ENCODE measurements at regions not wholly inside any gene's neighbourhood (a gene's known extent, or its start where the extent isn't known, plus 50 kb on each side); places are given as distances from the start of the nearest gene placed in this dataset.

- H3K4me3 ChIP-seq (ENCODE audit: low read depth, low read length), result no peak overlapping the region
- TF ChIP-seq, protein P1, sequence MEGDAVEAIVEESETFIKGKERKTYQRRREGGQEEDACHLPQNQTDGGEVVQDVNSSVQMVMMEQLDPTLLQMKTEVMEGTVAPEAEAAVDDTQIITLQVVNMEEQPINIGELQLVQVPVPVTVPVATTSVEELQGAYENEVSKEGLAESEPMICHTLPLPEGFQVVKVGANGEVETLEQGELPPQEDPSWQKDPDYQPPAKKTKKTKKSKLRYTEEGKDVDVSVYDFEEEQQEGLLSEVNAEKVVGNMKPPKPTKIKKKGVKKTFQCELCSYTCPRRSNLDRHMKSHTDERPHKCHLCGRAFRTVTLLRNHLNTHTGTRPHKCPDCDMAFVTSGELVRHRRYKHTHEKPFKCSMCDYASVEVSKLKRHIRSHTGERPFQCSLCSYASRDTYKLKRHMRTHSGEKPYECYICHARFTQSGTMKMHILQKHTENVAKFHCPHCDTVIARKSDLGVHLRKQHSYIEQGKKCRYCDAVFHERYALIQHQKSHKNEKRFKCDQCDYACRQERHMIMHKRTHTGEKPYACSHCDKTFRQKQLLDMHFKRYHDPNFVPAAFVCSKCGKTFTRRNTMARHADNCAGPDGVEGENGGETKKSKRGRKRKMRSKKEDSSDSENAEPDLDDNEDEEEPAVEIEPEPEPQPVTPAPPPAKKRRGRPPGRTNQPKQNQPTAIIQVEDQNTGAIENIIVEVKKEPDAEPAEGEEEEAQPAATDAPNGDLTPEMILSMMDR (IDR thresholded peaks at IDR 0.05; ENCODE audit: low read depth, low read length), result no peak
- no peak for DNase-seq (ENCODE audit: low read depth, low spot score)
- in situ Hi-C loops (cut with HindIII; ENCODE audit: low sequenced_read_pairs), result no loop called here
These were observed 561.8 kb upstream of the TUSC1 start for GRCh38 chr9:26240020-26240419.

DNA sequence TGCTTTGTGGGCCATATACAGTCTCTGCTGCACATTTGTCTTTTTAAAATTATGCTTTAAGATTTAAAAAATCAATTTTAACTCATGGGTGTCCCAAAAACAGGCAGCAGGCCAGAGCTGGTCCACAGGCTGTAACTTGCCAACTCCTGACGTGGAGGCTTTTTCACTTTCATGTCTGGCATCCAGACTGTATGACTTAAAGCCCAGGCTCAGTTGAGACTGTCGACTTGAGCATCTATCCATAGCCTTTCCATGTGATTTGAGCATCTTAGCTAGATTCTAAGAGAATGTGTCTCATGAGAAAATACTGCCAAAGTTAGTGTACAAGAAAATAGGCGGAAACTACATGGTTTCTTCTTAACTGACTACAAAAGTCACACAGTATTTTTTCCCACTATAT is 559.0 kb upstream of the TUSC1 start:
- in situ Hi-C loops (cut with HindIII; ENCODE audit: low sequenced_read_pairs), result no loop called here
- DNase-seq (ENCODE audit: low read depth, low spot score), result no peak
- TF ChIP-seq, protein P1 (IDR thresholded peaks at IDR 0.05; ENCODE audit: low read depth, low read length), result no peak
- no peak overlapping the region for H3K4me3 ChIP-seq (ENCODE audit: low read depth, low read length)

- no peak overlapping the region for H3K4me3 ChIP-seq (ENCODE audit: low read depth, low read length)
- in situ Hi-C loops (cut with HindIII; ENCODE audit: low sequenced_read_pairs), result no loop called here
- TF ChIP-seq, protein P1 (IDR thresholded peaks at IDR 0.05; ENCODE audit: low read depth, low read length), result no peak
- DNase-seq (ENCODE audit: low read depth, low spot score), result no peak
These were observed 556.6 kb upstream of the TUSC1 start for GRCh38 chr9:26234865-26235264.

GRCh38 chr9:26231391-26231790 is 553.1 kb upstream of the TUSC1 start:
- no peak overlapping the region for H3K4me3 ChIP-seq (ENCODE audit: low read depth, low read length)
- no peak for DNase-seq (ENCODE audit: low read depth, low spot score)
- in situ Hi-C loops (cut with HindIII; ENCODE audit: low sequenced_read_pairs), result no loop called here
- TF ChIP-seq, protein P1 (IDR thresholded peaks at IDR 0.05; ENCODE audit: low read depth, low read length), result no peak

- H3K4me3 ChIP-seq (ENCODE audit: low read depth, low read length), result no peak overlapping the region
- TF ChIP-seq, protein P1 (IDR thresholded peaks at IDR 0.05; ENCODE audit: low read depth, low read length), result no peak
- DNase-seq (ENCODE audit: low read depth, low spot score), result no peak
- in situ Hi-C loops (cut with HindIII; ENCODE audit: low sequenced_read_pairs), result no loop called here
These were observed 551.2 kb upstream of the TUSC1 start for GRCh38 chr9:26229324-26230054.

GRCh38 chr9:26228273-26228672 is 550.0 kb upstream of the TUSC1 start:
- TF ChIP-seq, protein P1 (IDR thresholded peaks at IDR 0.05; ENCODE audit: low read depth, low read length), result no peak
- no peak overlapping the region for H3K4me3 ChIP-seq (ENCODE audit: low read depth, low read length)
- no peak for DNase-seq (ENCODE audit: low read depth, low spot score)
- in situ Hi-C loops (cut with HindIII; ENCODE audit: low sequenced_read_pairs), result no loop called here
